NCI-H345 treated with DMSO at 0.1 percent for 48 hours (cell line): ENCODE measurements at regions not wholly inside any gene's neighbourhood (a gene's known extent, or its start where the extent isn't known, plus 50 kb on each side); places are given as distances from the start of the nearest gene placed in this dataset.

Experiments used
- DNase-seq: peaks from one replicate; lab custom pipeline; 2025; ENCODE audit not compliant: unreplicated experiment; lab: John Stamatoyannopoulos, UW

GRCh38 chr7:28231176-28231575, 50.6 kb upstream of the JAZF1 start:
- DNase-seq, result no peak

GRCh38 chr7:28236560-28236959, 56.0 kb upstream of the JAZF1 start:
- DNase-seq, result no peak

GRCh38 chr7:28237363-28237762, 56.8 kb upstream of the JAZF1 start:
- DNase-seq, result no peak

GRCh38 chr7:28239823-28240204, 59.2 kb upstream of the JAZF1 start:
- DNase-seq, result no peak

- no peak for DNase-seq
Measured at GRCh38 chr7:28240481-28240880, 59.9 kb upstream of the JAZF1 start.

GRCh38 chr7:28243861-28244260, 63.3 kb upstream of the JAZF1 start:
- no peak for DNase-seq

DNA sequence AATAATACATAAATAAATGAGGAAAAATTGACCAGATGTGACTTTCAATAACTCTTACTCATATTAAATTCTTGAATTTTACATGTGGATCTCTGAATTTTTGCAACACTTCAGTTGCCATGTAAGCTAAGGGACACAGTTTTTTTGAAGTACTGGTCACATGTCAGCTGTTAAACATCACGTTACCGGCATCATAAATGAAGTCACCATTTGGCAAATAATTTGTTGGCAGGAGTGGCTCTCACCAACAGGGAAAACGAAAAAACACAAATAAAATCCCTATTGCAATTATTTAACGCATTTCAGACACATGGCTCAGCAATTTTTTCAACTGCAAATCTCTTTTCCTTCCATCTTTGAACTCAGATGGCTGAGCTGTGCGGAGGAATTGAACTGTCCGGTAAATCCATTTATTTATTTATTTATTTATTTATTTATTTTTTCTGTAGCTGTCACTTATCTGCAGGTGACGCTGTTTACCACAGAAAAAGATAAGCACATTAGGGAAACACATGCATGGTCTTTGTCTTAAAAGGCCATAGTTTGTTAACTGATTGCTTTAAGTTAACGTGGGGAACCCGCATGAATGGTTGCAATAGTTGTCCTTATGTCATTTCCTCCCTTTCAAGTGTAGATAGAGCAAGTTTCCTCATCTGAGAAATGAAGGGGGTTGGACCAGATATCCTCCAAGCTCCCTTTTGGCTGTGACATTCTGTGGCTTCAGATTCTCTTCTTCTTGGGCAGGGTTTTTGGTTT, 64.7 kb upstream of the JAZF1 start:
- no peak for DNase-seq

DNA sequence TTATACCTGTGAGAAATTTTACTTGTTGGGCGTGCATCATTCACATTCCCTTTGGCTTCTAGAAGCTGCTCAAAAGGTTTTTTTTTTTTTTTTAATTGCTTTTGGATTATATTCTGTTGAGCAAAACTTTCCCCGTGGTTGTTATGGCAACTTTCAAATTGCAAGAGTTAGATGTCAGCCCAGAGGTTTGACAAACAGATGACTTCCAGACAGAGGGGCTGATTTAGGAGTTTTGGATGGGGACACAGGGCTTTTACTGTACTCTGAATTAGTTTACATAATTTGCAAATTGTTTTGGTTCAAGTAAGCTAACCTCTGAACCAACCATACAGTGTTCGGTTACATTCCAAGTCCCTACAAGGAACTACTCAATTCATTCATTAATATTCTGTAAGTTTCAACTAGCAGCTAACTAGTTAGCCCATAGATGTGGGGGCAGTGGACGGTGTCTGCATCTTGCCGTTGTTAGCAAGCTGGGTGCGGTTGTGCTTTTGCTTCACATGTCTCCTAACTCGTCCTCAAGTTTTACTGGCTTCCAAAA, 66.4 kb upstream of the JAZF1 start:
- no peak for DNase-seq

- peak; percentile 36 for DNase-seq
Measured at GRCh38 chr7:28258240-28258639, 77.6 kb upstream of the JAZF1 start.

DNA sequence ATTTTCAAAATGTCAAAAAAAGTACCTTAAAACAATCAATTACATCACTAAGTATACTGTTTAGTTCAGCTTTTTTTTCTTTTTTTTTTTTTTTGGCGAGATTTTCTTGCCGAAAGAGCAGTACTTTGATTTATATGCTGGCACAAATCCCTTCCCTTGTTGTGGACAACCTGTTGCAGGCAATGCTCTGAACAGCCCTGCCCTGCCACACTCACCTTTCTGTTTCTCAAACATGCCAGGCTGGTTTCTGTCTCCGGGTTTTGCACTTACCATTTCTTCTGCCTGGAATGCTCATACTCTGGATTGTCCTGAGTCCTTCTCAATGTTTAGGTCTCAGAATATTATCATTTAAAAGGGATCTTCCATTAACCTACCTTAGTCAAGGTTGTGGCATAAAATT, 80.4 kb upstream of the JAZF1 start:
- no peak for DNase-seq

DNA sequence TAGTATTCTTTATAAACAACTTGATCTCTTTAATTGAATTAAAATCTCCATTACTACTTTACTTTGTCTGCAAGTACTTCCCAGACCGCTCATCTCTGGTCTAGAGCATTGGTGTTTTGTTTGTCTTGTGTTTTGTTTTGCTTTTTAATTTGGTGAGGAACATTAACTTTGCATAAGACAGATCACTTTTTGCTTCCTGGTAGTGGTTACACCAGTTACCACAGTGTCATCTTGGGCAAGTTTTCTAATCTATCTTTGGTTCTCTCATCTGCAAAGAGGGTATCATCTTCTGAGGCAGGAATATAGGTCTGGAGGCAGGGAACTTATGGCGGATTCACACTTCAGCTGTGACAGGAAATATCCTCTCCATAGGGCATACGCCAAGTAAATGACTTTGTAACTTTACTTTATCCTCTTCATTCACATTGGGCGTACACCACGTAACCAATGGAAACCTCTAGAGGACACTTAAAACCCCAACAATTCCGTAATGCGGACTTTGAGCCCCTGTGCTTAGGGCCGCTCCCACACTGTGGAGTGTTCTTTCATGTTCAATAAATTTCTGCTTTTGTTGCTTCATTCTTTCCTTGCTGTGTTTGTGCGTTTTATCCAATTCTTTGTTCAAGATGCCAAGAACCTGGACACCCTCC, 83.2 kb upstream of the JAZF1 start:
- DNase-seq, result no peak

DNA sequence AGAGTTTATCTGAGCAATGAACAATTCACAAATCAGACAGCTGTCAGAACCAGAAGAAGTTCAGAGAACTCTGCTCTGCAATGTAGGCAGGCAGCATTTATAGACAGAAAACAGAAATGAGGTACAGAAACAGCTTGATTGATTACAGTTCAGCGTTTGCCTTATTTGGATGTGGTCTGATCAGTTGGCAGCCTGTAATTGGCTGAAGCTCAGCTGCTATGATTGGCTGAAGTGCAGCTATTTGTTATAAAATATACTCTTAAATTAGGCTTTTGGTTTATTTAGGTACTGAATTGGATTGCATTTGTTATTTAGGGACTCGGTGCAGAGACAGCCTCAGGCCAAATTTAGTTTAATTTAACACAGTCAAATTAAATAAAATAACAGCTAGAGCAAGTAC, 85.8 kb upstream of the JAZF1 start:
- no peak for DNase-seq

GRCh38 chr7:28267012-28267411, 86.4 kb upstream of the JAZF1 start:
- no peak for DNase-seq

GRCh38 chr7:28269700-28270361, 89.2 kb upstream of the JAZF1 start:
- DNase-seq, result no peak

DNA sequence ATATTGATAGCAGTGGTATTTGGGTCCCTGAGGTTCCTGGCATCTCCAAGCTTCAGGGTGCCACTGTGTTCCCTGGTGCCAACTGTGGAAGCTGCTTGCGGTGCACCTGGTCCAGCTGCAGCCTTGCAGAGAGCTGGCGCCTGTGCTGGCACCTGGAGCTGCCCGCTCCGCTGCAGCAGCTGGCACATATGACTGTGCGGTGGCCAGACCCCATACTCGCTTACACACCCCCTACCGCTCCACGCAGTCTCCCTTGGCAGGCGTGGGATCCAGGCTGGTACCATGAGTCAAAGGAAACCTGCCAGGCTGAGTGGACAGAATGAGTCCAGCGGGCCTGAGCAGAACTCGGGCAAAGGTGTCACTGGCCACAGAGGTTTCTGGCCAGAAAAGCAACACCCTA, 89.9 kb upstream of the JAZF1 start:
- no peak for DNase-seq

GRCh38 chr7:28272461-28272877, 91.9 kb upstream of the JAZF1 start:
- DNase-seq, result no peak

GRCh38 chr7:28276298-28276697, 95.7 kb upstream of the JAZF1 start:
- DNase-seq, result no peak

GRCh38 chr7:28277364-28277763, 96.8 kb upstream of the JAZF1 start:
- DNase-seq, result no peak

DNA sequence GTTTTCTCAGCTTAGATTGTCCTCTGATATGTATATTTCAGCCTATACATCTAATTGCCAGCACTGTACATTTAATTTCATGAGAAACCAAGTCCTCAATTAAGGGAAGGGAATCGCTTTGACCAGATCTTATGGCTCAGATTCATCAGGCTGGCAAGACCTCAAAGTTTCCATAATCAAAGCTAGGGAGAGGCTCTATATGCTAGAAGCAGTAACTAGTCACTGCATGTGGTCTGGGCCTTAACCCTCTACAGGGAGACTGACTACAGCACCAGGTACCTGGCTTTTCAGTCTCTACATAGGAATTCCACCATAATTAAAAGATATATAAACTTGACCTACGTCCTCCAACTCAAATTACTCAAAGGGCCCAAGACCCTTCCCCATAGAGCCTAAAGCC, 97.4 kb upstream of the JAZF1 start:
- no peak for DNase-seq

DNA sequence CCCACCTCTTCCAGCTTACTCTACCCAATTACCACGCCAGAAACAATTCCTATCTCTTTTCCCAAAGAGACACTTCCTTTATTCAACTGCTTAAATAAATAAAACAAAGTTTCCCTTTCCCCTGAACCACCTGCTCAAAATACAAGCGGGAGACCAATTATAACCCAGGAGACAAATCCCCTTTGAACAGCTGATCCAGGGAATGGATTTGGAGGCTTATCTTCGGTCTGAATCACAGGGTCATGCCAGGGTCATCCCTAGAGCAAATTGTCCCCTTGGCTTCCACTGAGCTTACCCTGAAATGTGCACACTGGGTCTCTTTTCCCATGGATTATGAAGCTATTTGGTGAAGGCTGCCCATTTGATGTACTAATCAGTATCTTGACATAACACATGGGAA, 99.9 kb upstream of the JAZF1 start:
- DNase-seq, result no peak

- DNase-seq, result no peak
Measured at GRCh38 chr7:28290496-28290895, 109.9 kb upstream of the JAZF1 start.

DNA sequence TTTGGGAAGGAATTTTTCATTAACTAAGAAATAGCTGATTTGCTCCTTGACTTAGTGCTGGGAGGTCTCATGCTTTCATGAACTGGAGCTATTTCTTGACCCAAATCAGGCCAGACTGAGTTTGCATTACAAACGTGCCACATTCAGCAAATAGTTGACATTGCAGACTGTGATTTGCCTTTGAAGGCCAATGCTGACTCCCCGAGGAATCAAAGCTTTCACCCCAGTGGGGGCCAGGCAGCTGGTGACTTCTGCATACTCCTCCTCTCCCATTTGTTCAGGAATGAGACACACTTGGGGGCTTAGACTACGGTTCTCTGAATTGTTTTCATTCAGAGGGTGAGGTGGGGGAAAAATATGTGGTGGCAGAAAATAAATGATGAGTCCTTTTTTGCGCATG, 111.0 kb upstream of the JAZF1 start:
- DNase-seq, result no peak
